SK-N-SH (cell line): ENCODE measurements at regions not wholly inside any gene's neighbourhood (a gene's known extent, or its start where the extent isn't known, plus 50 kb on each side); places are given as distances from the start of the nearest gene placed in this dataset.

Experiments used
- CTCF ChIA-PET: fragments of 300-600, 350-600 bp; formaldehyde crosslinking; extraction: SDS; loops from one replicate; lab custom pipeline; 2021; lab: Yijun Ruan, JAX
- POLR2A ChIA-PET: fragments of 350-600 bp; sonication (Branson Sonifier 250); formaldehyde crosslinking; extraction: SDS; loops from one replicate; lab custom pipeline; 2020; ENCODE audit warnings: antibody characterized with exemption, inconsistent platforms; lab: Yijun Ruan, JAX
- DNase-seq: peaks from one replicate; pipeline ENCODE4 v3.0.0; 2012
- H2AFZ ChIP-seq: fragments of 200-600 bp; sonication (generic); 2 replicates; pipeline ENCODE4 v1.8.1; 2016; ENCODE audit warnings: antibody characterized with exemption, mild to moderate bottlenecking, low read depth
- H3F3A ChIP-seq: fragments of 200-600 bp; sonication (generic); replicated peaks from 2 replicates; pipeline ENCODE3; 2016; ENCODE audit warnings: antibody characterized with exemption, mild to moderate bottlenecking; ENCODE audit not compliant: insufficient read depth
- H3K27ac ChIP-seq, 2 experiments: fragments of 200-500 bp in 1 of 2; fragments of 200-600 bp in 1 of 2; sonication (Bioruptor generic) in 1 of 2; sonication (generic), shearing (Covaris generic) in 1 of 2; 2 replicates each; pipeline versions ENCODE4 v1.5.1 to v1.6.1; 2014 to 2016; ENCODE audit warnings: low read depth in 2 of 2, inconsistent platforms in 1 of 2, low read length in 1 of 2, mild to moderate bottlenecking in 1 of 2, mixed read lengths in 1 of 2
- H3K27me3 ChIP-seq: fragments of 200-600 bp; sonication (generic), shearing (Covaris generic); 2 replicates; pipeline ENCODE4 v1.6.1; 2016; ENCODE audit warnings: mixed run types; ENCODE audit not compliant: insufficient read depth
- H3K36me3 ChIP-seq, 2 experiments: fragments of 200-500 bp in 1 of 2; fragments of 200-600 bp in 1 of 2; sonication (Bioruptor generic) in 1 of 2; sonication (generic) in 1 of 2; replicated peaks in 1 of 2; 2 replicates each; pipeline versions ENCODE3 to v1.5.1; 2014 to 2016; ENCODE audit warnings: low read length in 1 of 2, mild to moderate bottlenecking in 1 of 2; ENCODE audit not compliant: insufficient read depth in 2 of 2, control insufficient read depth in 1 of 2
- H3K4me1 ChIP-seq, 2 experiments: fragments of 200-500 bp in 1 of 2; fragments of 200-600 bp in 1 of 2; sonication (Bioruptor generic) in 1 of 2; sonication (generic), shearing (Covaris generic) in 1 of 2; 2 replicates each; pipeline versions ENCODE4 v1.5.1 to v1.6.1; 2014 to 2016; ENCODE audit warnings: low read depth in 1 of 2, low read length in 1 of 2, mixed run types in 1 of 2; ENCODE audit not compliant: insufficient read depth in 2 of 2, control insufficient read depth in 1 of 2
- H3K4me2 ChIP-seq: fragments of 200-600 bp; sonication (generic), shearing (Covaris generic); 2 replicates; pipeline ENCODE4 v1.6.1; 2017; ENCODE audit warnings: mixed run types
- H3K4me3 ChIP-seq, 2 experiments: fragments of 200-500 bp in 1 of 2; fragments of 200-600 bp in 1 of 2; sonication (Bioruptor generic) in 1 of 2; sonication (generic), shearing (Covaris generic) in 1 of 2; 2 replicates each; pipeline versions ENCODE4 v1.5.1 to v1.8.1; 2014 to 2016; ENCODE audit warnings: low read depth in 2 of 2, inconsistent platforms in 1 of 2, low read length in 1 of 2, mild to moderate bottlenecking in 1 of 2, mixed read lengths in 1 of 2, moderate library complexity in 1 of 2
- H3K79me2 ChIP-seq: fragments of 200-600 bp; sonication (generic); 2 replicates; pipeline ENCODE4 v1.8.1; 2017; ENCODE audit warnings: mild to moderate bottlenecking; ENCODE audit not compliant: insufficient read depth
- H3K9ac ChIP-seq: fragments of 200-600 bp; sonication (generic); 2 replicates; pipeline ENCODE4 v1.6.1; 2017; ENCODE audit warnings: mixed run types
- H3K9me2 ChIP-seq: fragments of 200-600 bp; sonication (generic); 2 replicates; pipeline ENCODE4 v1.6.1; 2017; ENCODE audit warnings: mixed run types
- H3K9me3 ChIP-seq: fragments of 200-600 bp; sonication (generic); 2 replicates; pipeline ENCODE4 v1.6.1; 2017; ENCODE audit warnings: mixed run types, mild to moderate bottlenecking, moderate library complexity
- H4K20me1 ChIP-seq: fragments of 200-600 bp; sonication (generic); 2 replicates; pipeline ENCODE4 v1.6.1; 2017; ENCODE audit warnings: mild to moderate bottlenecking, mixed run types; ENCODE audit not compliant: insufficient read depth
- CHD2 ChIP-seq: fragments of 150-350 bp; IDR thresholded peaks from 2 replicates; pipeline ENCODE4 v1.6.1; 2018; ENCODE audit warnings: low read length; ENCODE audit not compliant: partially characterized antibody
- ELF1 ChIP-seq: IDR thresholded peaks from 2 replicates; pipeline ENCODE4 v1.4.0; 2012
- EZH2phosphoT487 ChIP-seq: fragments of 200-600 bp; sonication (generic); IDR thresholded peaks from 2 replicates; pipeline ENCODE4 v1.6.1; 2017; ENCODE audit warnings: low read depth, mixed run types, mild to moderate bottlenecking, antibody characterized with exemption, moderate library complexity, borderline replicate concordance
- FOXJ3 ChIP-seq: sonication (generic); formaldehyde crosslinking; IDR thresholded peaks from 2 replicates; pipeline ENCODE4 v1.5.1; 2020; ENCODE audit warnings: mild to moderate bottlenecking, missing genetic modification reagents
- FOXM1 ChIP-seq: IDR thresholded peaks from 2 replicates; pipeline ENCODE4 v1.4.0; 2012; ENCODE audit warnings: low read depth, mild to moderate bottlenecking
- GATA2 ChIP-seq: sonication (generic); formaldehyde crosslinking; IDR thresholded peaks from 2 replicates; pipeline ENCODE4 v1.5.0; 2020; ENCODE audit warnings: mild to moderate bottlenecking, missing genetic modification reagents
- JUND ChIP-seq: IDR thresholded peaks from 2 replicates; pipeline ENCODE4 v1.4.0; 2012
- MXI1 ChIP-seq: IDR thresholded peaks from 2 replicates; pipeline ENCODE4 v1.6.1; 2012; ENCODE audit warnings: mild to moderate bottlenecking, low read depth, low read length, improper control_type of control experiment
- NFIC ChIP-seq: IDR thresholded peaks from 2 replicates; pipeline ENCODE4 v1.4.0; 2012; ENCODE audit warnings: borderline replicate concordance
- POLR2AphosphoS5 ChIP-seq: IDR thresholded peaks from 2 replicates; pipeline ENCODE4 v1.6.1; 2012; ENCODE audit warnings: low read depth, low read length
- RCOR1 ChIP-seq: fragments of 150-350 bp; IDR thresholded peaks from 2 replicates; pipeline ENCODE4 v1.6.1; 2017; ENCODE audit warnings: antibody characterized with exemption, low read length
- RFX5 ChIP-seq: IDR thresholded peaks from 2 replicates; pipeline ENCODE4 v1.6.1; 2012; ENCODE audit warnings: mild to moderate bottlenecking, improper control_type of control experiment, low read length
- RXRA ChIP-seq: IDR thresholded peaks from 2 replicates; pipeline ENCODE4 v1.4.0; 2012; ENCODE audit warnings: low read depth, mild to moderate bottlenecking, borderline replicate concordance
- SIN3A ChIP-seq: IDR thresholded peaks from 2 replicates; pipeline ENCODE4 v1.6.1; 2012; ENCODE audit warnings: low read depth, mild to moderate bottlenecking, low read length, moderate library complexity, borderline replicate concordance
- TAF1 ChIP-seq: IDR thresholded peaks from 2 replicates; pipeline ENCODE4 v1.6.1; 2012; ENCODE audit warnings: low read depth, mild to moderate bottlenecking, low read length, moderate library complexity, borderline replicate concordance
- TEAD4 ChIP-seq: IDR thresholded peaks from 2 replicates; pipeline ENCODE4 v1.4.0; 2012; ENCODE audit warnings: mild to moderate bottlenecking, borderline replicate concordance; ENCODE audit not compliant: insufficient read depth
- USF2 ChIP-seq: fragments of 150-350 bp; IDR thresholded peaks from 2 replicates; pipeline ENCODE4 v1.6.1; 2017; ENCODE audit warnings: antibody characterized with exemption, low read length, low read depth, borderline replicate concordance
- WGBS: methylation state at CpG from one replicate; pipeline ENCODE4 v1.1.6; 2017; ENCODE audit warnings: low lambda C conversion rate; 5-methylcytosine and 5-hydroxymethylcytosine counted together
- TF ChIP-seq, protein P1 (sequence below): fragments of 150-350 bp; IDR thresholded peaks from 2 replicates; pipeline ENCODE4 v1.6.1; 2016; ENCODE audit warnings: mild to moderate bottlenecking, low read depth, low read length
- TF ChIP-seq, protein P2 (sequence below): IDR thresholded peaks from 2 replicates; pipeline ENCODE4 v1.4.0; 2012; ENCODE audit warnings: low read depth, borderline replicate concordance
- TF ChIP-seq, protein P3 (sequence below): IDR thresholded peaks from 2 replicates; pipeline ENCODE4 v1.6.1; 2012; ENCODE audit warnings: mild to moderate bottlenecking, low read depth, low read length, moderate library complexity

GRCh38 chr3:30962084-30962483 lies 67.6 kb upstream of the GADL1 start (continued):
- no peak for TF ChIP-seq EZH2phosphoT487
- TF ChIP-seq ELF1 = no peak
- no peak for TF ChIP-seq RFX5
- TF ChIP-seq TEAD4 = no peak
- no peak for TF ChIP-seq MXI1
- no peak for TF ChIP-seq USF2
- no peak for TF ChIP-seq RXRA

- 55% methylated on average over 4 of the region's 4 CpGs for WGBS
- ChIA-PET CTCF (interaction anchor here (0.6 to 1.0 kb wide), 2 partner anchors 20 to 194 kb away, joined by 3 to 4 read pairs; no protein-coding TSS in a partner anchor), POLR2A (no interaction called here)
- no peaks in the 10 kb centered on the region for H4K20me1 ChIP-seq
- no peaks in the 10 kb centered on the region for H3K9me2 ChIP-seq
- no peak for DNase-seq
- H3K4me1 ChIP-seq = no peaks in the 10 kb centered on the region
- H3K9ac ChIP-seq = no peak overlapping the region
- H3K36me3 ChIP-seq = no peaks in the 10 kb centered on the region
- H3F3A ChIP-seq = no peaks in the 10 kb centered on the region
- H3K79me2 ChIP-seq = no peaks in the 10 kb centered on the region
- TF ChIP-seq TEAD4 = no peak
- TF ChIP-seq TAF1 = no peak
- TF ChIP-seq CHD2 = no peak
- TF ChIP-seq, protein P1, sequence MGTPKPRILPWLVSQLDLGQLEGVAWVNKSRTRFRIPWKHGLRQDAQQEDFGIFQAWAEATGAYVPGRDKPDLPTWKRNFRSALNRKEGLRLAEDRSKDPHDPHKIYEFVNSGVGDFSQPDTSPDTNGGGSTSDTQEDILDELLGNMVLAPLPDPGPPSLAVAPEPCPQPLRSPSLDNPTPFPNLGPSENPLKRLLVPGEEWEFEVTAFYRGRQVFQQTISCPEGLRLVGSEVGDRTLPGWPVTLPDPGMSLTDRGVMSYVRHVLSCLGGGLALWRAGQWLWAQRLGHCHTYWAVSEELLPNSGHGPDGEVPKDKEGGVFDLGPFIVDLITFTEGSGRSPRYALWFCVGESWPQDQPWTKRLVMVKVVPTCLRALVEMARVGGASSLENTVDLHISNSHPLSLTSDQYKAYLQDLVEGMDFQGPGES = no peak
- TF ChIP-seq RXRA = no peak
- no peak for TF ChIP-seq RCOR1
- no peak for TF ChIP-seq POLR2AphosphoS5
- TF ChIP-seq MXI1 = no peak
- no peak for TF ChIP-seq NFIC
- TF ChIP-seq EZH2phosphoT487 = no peak
- no peak for TF ChIP-seq RFX5
- TF ChIP-seq FOXM1 = no peak
- no peak for TF ChIP-seq JUND
- TF ChIP-seq SIN3A = no peak
- TF ChIP-seq ELF1 = no peak
- TF ChIP-seq FOXJ3 (CRISPR knock-in tag) = no peak
- TF ChIP-seq, protein P2, sequence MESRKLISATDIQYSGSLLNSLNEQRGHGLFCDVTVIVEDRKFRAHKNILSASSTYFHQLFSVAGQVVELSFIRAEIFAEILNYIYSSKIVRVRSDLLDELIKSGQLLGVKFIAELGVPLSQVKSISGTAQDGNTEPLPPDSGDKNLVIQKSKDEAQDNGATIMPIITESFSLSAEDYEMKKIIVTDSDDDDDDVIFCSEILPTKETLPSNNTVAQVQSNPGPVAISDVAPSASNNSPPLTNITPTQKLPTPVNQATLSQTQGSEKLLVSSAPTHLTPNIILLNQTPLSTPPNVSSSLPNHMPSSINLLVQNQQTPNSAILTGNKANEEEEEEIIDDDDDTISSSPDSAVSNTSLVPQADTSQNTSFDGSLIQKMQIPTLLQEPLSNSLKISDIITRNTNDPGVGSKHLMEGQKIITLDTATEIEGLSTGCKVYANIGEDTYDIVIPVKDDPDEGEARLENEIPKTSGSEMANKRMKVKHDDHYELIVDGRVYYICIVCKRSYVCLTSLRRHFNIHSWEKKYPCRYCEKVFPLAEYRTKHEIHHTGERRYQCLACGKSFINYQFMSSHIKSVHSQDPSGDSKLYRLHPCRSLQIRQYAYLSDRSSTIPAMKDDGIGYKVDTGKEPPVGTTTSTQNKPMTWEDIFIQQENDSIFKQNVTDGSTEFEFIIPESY = no peak
- TF ChIP-seq, protein P3, sequence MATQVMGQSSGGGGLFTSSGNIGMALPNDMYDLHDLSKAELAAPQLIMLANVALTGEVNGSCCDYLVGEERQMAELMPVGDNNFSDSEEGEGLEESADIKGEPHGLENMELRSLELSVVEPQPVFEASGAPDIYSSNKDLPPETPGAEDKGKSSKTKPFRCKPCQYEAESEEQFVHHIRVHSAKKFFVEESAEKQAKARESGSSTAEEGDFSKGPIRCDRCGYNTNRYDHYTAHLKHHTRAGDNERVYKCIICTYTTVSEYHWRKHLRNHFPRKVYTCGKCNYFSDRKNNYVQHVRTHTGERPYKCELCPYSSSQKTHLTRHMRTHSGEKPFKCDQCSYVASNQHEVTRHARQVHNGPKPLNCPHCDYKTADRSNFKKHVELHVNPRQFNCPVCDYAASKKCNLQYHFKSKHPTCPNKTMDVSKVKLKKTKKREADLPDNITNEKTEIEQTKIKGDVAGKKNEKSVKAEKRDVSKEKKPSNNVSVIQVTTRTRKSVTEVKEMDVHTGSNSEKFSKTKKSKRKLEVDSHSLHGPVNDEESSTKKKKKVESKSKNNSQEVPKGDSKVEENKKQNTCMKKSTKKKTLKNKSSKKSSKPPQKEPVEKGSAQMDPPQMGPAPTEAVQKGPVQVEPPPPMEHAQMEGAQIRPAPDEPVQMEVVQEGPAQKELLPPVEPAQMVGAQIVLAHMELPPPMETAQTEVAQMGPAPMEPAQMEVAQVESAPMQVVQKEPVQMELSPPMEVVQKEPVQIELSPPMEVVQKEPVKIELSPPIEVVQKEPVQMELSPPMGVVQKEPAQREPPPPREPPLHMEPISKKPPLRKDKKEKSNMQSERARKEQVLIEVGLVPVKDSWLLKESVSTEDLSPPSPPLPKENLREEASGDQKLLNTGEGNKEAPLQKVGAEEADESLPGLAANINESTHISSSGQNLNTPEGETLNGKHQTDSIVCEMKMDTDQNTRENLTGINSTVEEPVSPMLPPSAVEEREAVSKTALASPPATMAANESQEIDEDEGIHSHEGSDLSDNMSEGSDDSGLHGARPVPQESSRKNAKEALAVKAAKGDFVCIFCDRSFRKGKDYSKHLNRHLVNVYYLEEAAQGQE = no peak
- no peak for TF ChIP-seq GATA2 (CRISPR knock-in tag)
- H3K27ac ChIP-seq = no peak overlapping the region
- H3K9me3 ChIP-seq = no peaks in the 10 kb centered on the region
- H3K4me3 ChIP-seq = no peak overlapping the region
- H2AFZ ChIP-seq = no peak overlapping the region
- peaks cover 2% of the 10 kb centered on the region; the same call in 1 of the 2 replicates for H3K27me3 ChIP-seq
- H3K4me2 ChIP-seq = no peak overlapping the region
Observed at GRCh38 chr3:30962493-30962892, 68.0 kb upstream of the GADL1 start.
